GM10266 (cell line): ENCODE measurements at regions not wholly inside any gene's neighbourhood (a gene's known extent, or its start where the extent isn't known, plus 50 kb on each side); places are given as distances from the start of the nearest gene placed in this dataset.

Experiments
- DNase-seq: peaks from one replicate; pipeline ENCODE4 v3.0.0; 2012; ENCODE audit errors: extremely low spot score
- TF ChIP-seq, protein P1 (sequence below): IDR thresholded peaks from 2 replicates; pipeline ENCODE4 v1.5.1; 2012; ENCODE audit warnings: mild to moderate bottlenecking, low read depth; ENCODE audit not compliant: control insufficient read depth, insufficient read depth; ENCODE audit errors: missing control alignments

DNA sequence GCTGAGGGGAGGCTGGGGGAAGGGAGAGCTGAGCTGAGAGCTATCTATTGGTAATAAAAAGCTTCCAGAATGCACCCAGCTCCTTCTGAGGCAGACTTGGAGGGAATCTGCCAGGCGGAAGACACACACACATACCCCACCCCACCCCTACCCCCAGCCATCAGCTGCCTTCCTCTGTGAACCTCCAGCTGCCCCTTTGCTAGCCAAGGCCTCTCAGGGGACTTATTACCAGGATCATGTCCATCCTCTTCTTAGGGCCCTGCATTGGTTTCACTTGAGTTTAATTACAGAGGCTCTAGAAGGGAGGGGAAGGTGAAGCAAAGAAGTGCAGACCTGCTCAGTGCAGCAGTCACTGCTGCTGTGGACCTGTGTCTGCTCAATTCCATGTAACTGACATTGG is 156.4 kb downstream of the OMA1 start:
- TF ChIP-seq, protein P1, sequence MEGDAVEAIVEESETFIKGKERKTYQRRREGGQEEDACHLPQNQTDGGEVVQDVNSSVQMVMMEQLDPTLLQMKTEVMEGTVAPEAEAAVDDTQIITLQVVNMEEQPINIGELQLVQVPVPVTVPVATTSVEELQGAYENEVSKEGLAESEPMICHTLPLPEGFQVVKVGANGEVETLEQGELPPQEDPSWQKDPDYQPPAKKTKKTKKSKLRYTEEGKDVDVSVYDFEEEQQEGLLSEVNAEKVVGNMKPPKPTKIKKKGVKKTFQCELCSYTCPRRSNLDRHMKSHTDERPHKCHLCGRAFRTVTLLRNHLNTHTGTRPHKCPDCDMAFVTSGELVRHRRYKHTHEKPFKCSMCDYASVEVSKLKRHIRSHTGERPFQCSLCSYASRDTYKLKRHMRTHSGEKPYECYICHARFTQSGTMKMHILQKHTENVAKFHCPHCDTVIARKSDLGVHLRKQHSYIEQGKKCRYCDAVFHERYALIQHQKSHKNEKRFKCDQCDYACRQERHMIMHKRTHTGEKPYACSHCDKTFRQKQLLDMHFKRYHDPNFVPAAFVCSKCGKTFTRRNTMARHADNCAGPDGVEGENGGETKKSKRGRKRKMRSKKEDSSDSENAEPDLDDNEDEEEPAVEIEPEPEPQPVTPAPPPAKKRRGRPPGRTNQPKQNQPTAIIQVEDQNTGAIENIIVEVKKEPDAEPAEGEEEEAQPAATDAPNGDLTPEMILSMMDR: no peak
- DNase-seq: no peak

DNA sequence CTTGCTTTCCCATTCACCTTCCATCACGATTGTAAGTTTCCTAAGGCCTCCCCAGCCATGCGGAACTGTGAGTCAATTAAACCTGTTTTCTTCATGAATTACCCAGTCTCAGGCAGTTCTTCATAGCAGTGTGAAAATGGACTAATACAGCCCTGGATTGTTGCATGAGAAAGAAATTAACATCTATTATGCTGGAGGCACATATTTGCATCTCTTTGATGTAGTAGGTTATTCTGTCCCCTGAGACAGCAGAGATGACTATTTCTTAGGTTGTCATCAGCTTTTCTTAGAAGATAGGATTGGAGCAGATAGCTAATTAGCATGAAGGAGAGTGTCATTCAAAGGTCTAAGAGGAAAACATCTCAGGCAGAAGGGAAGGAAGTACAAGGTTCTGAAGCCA is 166.2 kb downstream of the OMA1 start:
- no peak for DNase-seq
- TF ChIP-seq, protein P1: no peak

DNA sequence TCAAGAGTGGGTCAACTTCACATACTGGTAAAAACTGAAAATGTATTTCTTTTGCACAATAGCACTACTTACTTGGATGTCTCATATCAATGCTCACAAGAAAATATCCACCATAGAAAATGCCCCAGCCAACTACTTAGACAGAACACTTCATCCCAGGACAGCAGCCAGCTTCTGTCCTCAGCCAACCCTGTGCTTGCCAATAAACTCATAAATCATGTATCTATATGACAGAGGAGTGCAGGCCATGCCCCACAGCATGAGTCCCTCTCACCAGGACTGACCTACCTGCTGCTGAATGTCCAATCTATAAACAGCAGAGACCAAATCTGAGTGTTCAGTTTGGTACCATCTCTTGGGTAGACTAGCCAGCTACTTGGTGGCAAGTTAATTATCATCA is 179.3 kb downstream of the OMA1 start:
- DNase-seq: no peak
- TF ChIP-seq, protein P1: no peak

DNA sequence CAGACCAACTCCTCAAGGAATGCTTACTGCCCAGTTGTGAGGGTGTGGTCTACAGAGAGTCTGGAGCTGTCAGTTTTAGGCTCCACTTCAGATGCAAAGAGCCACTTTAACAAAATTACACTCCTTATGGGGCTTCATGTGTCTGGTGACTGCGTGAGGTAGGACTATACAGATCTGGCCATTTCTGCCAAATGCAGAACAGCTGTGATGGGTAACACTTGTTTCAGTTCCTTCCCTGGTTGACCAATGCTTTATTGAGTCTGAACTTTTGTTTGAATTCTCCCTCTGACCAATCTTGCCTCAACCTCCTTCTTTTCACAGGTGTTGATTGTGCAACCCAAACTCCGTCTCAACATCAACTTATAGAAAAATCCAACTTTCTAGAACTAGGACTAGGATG is 181.2 kb downstream of the OMA1 start:
- no peak for DNase-seq
- TF ChIP-seq, protein P1: no peak

DNA sequence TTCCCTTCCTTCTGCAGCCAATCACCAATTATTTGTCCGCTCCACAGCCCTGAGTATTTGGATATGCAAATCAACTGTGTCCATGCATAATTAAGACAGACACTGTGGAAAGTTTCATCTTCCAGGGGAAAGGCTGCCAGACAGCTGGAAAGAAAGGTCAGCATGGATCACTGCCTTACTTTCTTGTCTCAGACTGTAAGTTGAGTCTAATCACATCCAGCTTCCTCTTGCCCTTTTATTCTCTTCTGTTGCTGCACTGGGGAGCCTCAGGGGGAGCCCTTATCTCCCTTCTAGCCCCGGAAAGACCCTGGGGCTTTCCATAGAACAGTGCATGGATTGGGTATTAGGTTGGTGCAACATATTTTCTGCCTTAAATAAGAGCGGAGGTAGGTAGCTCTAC is 182.9 kb downstream of the OMA1 start:
- peak; percentile 15 for DNase-seq
- TF ChIP-seq, protein P1: no peak

DNA sequence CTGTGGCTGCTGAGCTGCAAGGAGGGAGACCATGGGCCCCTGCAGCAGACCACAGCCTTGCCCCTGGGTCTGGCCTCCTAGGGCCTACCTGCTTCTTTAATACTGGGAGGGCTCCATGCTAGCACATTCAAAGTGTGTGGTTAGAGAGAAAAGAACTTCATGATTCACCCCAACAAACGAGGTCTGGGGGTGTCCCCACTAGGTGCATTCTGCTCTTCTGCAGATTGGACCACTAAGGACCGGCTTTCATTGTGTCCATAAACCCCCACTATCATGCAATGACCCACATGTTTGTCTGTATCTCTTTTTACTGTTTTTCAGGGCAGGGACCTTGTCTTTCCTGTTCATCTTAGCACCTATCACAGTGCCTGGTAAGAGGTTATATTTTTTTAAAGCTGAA is 185.4 kb downstream of the OMA1 start:
- TF ChIP-seq, protein P1: no peak
- no peak for DNase-seq

DNA sequence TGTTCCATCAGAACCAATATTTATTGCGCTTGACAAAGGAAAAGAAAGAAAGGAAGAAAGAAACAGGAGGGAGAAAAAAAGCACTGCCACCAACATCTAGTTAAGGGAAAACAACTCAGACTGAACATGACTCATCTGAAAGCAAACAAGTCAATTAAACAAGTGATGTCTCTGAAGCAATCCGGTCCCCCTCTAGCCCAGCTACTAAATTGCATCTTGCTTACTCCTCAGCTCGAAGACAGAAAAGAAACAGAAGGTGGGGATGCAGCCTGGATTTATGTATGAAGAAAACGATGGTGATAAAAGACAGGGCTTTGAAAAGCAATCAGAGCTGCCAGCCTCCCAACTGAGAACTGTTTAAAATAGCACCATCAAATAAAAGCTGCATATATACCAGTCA is 188.2 kb downstream of the OMA1 start:
- TF ChIP-seq, protein P1: no peak
- DNase-seq: no peak
